Neural cell (in vitro differentiated cells): ENCODE measurements at regions not wholly inside any gene's neighbourhood (a gene's known extent, or its start where the extent isn't known, plus 50 kb on each side); places are given as distances from the start of the nearest gene placed in this dataset.

Experiments used
- MXI1 ChIP-seq: fragments of 450-650 bp; conservative IDR thresholded peaks from 2 replicates; pipeline ENCODE4 v1.6.1; 2014; ENCODE audit warnings: antibody characterized with exemption, mild to moderate bottlenecking; ENCODE audit not compliant: poor library complexity, severe bottlenecking
- SMC3 ChIP-seq: fragments of 450-650 bp; conservative IDR thresholded peaks from 2 replicates; pipeline ENCODE4 v1.6.1; 2014; ENCODE audit warnings: antibody characterized with exemption, mild to moderate bottlenecking, moderate library complexity; ENCODE audit not compliant: poor library complexity
- TAF1 ChIP-seq: IDR thresholded peaks from 2 replicates; pipeline ENCODE4 v1.6.1; 2012; ENCODE audit warnings: low read depth
- TF ChIP-seq, protein P1 (sequence below): fragments of 450-650 bp; IDR thresholded peaks from 2 replicates; pipeline ENCODE4 v1.5.1; 2014; ENCODE audit warnings: antibody characterized with exemption, mild to moderate bottlenecking, moderate library complexity; ENCODE audit not compliant: poor library complexity, severe bottlenecking

- TF ChIP-seq TAF1 (no peak), SMC3 (no peak), MXI1 (no peak)
- TF ChIP-seq, protein P1, sequence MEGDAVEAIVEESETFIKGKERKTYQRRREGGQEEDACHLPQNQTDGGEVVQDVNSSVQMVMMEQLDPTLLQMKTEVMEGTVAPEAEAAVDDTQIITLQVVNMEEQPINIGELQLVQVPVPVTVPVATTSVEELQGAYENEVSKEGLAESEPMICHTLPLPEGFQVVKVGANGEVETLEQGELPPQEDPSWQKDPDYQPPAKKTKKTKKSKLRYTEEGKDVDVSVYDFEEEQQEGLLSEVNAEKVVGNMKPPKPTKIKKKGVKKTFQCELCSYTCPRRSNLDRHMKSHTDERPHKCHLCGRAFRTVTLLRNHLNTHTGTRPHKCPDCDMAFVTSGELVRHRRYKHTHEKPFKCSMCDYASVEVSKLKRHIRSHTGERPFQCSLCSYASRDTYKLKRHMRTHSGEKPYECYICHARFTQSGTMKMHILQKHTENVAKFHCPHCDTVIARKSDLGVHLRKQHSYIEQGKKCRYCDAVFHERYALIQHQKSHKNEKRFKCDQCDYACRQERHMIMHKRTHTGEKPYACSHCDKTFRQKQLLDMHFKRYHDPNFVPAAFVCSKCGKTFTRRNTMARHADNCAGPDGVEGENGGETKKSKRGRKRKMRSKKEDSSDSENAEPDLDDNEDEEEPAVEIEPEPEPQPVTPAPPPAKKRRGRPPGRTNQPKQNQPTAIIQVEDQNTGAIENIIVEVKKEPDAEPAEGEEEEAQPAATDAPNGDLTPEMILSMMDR, result no peak
Observed at GRCh38 chr11:104761511-104761910, 136.7 kb downstream of the CASP12 start.
